ENCODE measurements at regions not wholly inside any gene's neighbourhood (a gene's known extent, or its start where the extent isn't known, plus 50 kb on each side); places are given as distances from the start of the nearest gene placed in this dataset.

DNA sequence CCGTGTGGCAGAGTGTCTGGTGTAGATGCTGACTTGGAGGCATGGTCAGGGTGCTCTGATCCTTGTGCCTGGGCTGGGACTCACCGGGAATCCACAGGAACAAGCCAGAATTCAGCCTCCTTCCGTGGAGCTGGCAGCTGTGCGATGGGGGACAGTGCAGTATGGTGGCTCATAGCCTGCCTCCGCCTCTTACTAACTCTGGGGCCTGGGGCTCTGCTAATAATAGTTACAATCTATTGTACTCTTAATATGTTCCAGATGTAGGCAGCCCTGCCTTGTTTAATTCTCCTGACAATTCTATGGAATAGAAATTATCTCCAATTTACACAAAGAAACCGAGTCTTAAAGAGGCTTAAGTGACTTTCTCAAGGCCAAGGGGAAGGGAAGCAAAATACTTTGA, 77.6 kb downstream of the PCDH1 start:
- no peak overlapping the region for H3K4me3 ChIP-seq (ENCODE audit: low read length)
- H3K27me3 ChIP-seq (ENCODE audit: control insufficient read depth, insufficient read depth, low read length): peaks cover 21% of the 10 kb centered on the region
- no peaks in the 10 kb centered on the region for H3K9me3 ChIP-seq (ENCODE audit: control insufficient read depth, low read depth, low read length)
- no peak for DNase-seq
- 60% methylated on average over 1 of the region's 6 CpGs for WGBS (ENCODE audit: insufficient coverage, low lambda C conversion rate)
- no peaks in the 10 kb centered on the region for H3K4me1 ChIP-seq (ENCODE audit: control insufficient read depth, insufficient read depth, low read length)
- H3K27ac ChIP-seq (ENCODE audit: low read length): no peak overlapping the region
- no peaks in the 10 kb centered on the region for H3K36me3 ChIP-seq (ENCODE audit: control insufficient read depth, insufficient read depth, low read length)

GRCh38 chr5:141799507-141800167, 78.6 kb downstream of the PCDH1 start:
- Histone ChIP-seq H3K4me1 (ENCODE audit: control insufficient read depth, insufficient read depth, low read length) (no peaks in the 10 kb centered on the region), H3K27ac (ENCODE audit: low read length) (no peak overlapping the region), H3K9me3 (ENCODE audit: control insufficient read depth, low read depth, low read length) (no peaks in the 10 kb centered on the region), H3K4me3 (ENCODE audit: low read length) (no peak overlapping the region), H3K36me3 (ENCODE audit: control insufficient read depth, insufficient read depth, low read length) (no peaks in the 10 kb centered on the region), H3K27me3 (ENCODE audit: control insufficient read depth, insufficient read depth, low read length) (peaks cover 11% of the 10 kb centered on the region)
- WGBS (ENCODE audit: insufficient coverage, low lambda C conversion rate): 45% methylated on average over 2 of the region's 7 CpGs
- DNase-seq: no peak

- H3K27ac ChIP-seq (ENCODE audit: low read length): no peak overlapping the region
- whole genome bisulfite sequencing (ENCODE audit: insufficient coverage, low lambda C conversion rate): no CpG with 5 or more reads among the region's 1 CpG
- H3K4me3 ChIP-seq (ENCODE audit: low read length): no peak overlapping the region
- no peaks in the 10 kb centered on the region for H3K27me3 ChIP-seq (ENCODE audit: control insufficient read depth, insufficient read depth, low read length)
- no peaks in the 10 kb centered on the region for H3K9me3 ChIP-seq (ENCODE audit: control insufficient read depth, low read depth, low read length)
- DNase-seq: no peak
- no peaks in the 10 kb centered on the region for H3K4me1 ChIP-seq (ENCODE audit: control insufficient read depth, insufficient read depth, low read length)
- H3K36me3 ChIP-seq (ENCODE audit: control insufficient read depth, insufficient read depth, low read length): no peaks in the 10 kb centered on the region
Measured at GRCh38 chr5:141797425-141797824, 80.8 kb downstream of the PCDH1 start.

DNA sequence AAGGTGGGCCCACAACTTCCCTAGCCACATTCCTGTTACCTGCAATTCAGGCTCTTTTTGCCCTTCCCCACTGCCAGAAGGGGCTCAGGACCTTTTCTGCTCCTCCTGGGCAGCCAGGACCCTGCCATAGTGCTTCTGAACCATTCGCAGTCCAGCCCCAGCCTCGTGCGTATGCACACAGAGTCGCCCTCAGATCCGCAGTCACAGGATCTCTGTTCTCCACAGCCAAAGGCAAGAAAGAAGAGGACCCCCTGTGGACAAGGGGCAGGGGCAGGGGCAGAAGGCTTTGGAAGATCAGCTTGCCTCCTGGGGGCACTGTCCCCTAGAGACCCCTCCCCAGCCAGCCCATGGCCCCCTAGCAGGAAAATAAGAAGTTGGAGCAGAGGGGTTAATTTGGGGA, 82.8 kb downstream of the PCDH1 start:
- H3K27ac ChIP-seq (ENCODE audit: low read length): no peak overlapping the region
- no peaks in the 10 kb centered on the region for H3K36me3 ChIP-seq (ENCODE audit: control insufficient read depth, insufficient read depth, low read length)
- no peak for DNase-seq
- H3K9me3 ChIP-seq (ENCODE audit: control insufficient read depth, low read depth, low read length): no peaks in the 10 kb centered on the region
- H3K4me1 ChIP-seq (ENCODE audit: control insufficient read depth, insufficient read depth, low read length): no peaks in the 10 kb centered on the region
- no peaks in the 10 kb centered on the region for H3K27me3 ChIP-seq (ENCODE audit: control insufficient read depth, insufficient read depth, low read length)
- H3K4me3 ChIP-seq (ENCODE audit: low read length): no peak overlapping the region
- WGBS (ENCODE audit: insufficient coverage, low lambda C conversion rate): no CpG with 5 or more reads among the region's 5 CpGs

GRCh38 chr5:141793881-141794280, 84.3 kb downstream of the PCDH1 start:
- Histone ChIP-seq H3K4me3 (ENCODE audit: low read length) (no peak overlapping the region), H3K36me3 (ENCODE audit: control insufficient read depth, insufficient read depth, low read length) (no peaks in the 10 kb centered on the region), H3K9me3 (ENCODE audit: control insufficient read depth, low read depth, low read length) (no peaks in the 10 kb centered on the region), H3K27me3 (ENCODE audit: control insufficient read depth, insufficient read depth, low read length) (no peaks in the 10 kb centered on the region), H3K4me1 (ENCODE audit: control insufficient read depth, insufficient read depth, low read length) (no peaks in the 10 kb centered on the region), H3K27ac (ENCODE audit: low read length) (no peak overlapping the region)
- DNase-seq: no peak
- 20% methylated on average over 1 of the region's 4 CpGs for WGBS (ENCODE audit: insufficient coverage, low lambda C conversion rate)

DNA sequence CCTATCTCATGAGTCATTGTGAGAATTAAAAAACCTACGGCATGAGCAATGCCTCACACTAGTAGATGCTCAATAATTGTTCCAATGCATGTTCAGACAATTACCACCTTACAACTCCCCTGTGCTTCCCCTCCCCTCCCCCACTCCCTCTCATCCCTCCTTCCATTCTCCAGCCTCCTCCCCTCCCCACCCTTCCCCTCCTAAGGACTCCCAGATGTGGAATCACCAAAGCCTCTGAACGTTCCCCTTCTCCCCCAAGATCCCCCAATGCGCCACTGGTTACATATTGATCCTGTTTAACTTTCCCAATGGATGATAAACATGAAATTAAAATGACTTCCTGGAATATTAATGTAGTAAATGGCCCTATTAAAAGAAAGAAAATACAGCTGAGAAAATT, 84.8 kb downstream of the PCDH1 start:
- Histone ChIP-seq H3K36me3 (ENCODE audit: control insufficient read depth, insufficient read depth, low read length) (no peaks in the 10 kb centered on the region), H3K9me3 (ENCODE audit: control insufficient read depth, low read depth, low read length) (no peaks in the 10 kb centered on the region), H3K4me3 (ENCODE audit: low read length) (no peak overlapping the region), H3K27ac (ENCODE audit: low read length) (no peak overlapping the region), H3K4me1 (ENCODE audit: control insufficient read depth, insufficient read depth, low read length) (no peaks in the 10 kb centered on the region), H3K27me3 (ENCODE audit: control insufficient read depth, insufficient read depth, low read length) (peaks cover 1% of the 10 kb centered on the region)
- WGBS (ENCODE audit: insufficient coverage, low lambda C conversion rate): 61% methylated on average over 2 of the region's 3 CpGs
- DNase-seq: no peak

- WGBS (ENCODE audit: insufficient coverage, low lambda C conversion rate): no CpG with 5 or more reads among the region's 3 CpGs
- peaks cover 2% of the 10 kb centered on the region for H3K27me3 ChIP-seq (ENCODE audit: control insufficient read depth, insufficient read depth, low read length)
- H3K36me3 ChIP-seq (ENCODE audit: control insufficient read depth, insufficient read depth, low read length): no peaks in the 10 kb centered on the region
- H3K4me1 ChIP-seq (ENCODE audit: control insufficient read depth, insufficient read depth, low read length): peaks cover 4% of the 10 kb centered on the region
- no peak overlapping the region for H3K27ac ChIP-seq (ENCODE audit: low read length)
- H3K9me3 ChIP-seq (ENCODE audit: control insufficient read depth, low read depth, low read length): no peaks in the 10 kb centered on the region
- no peak overlapping the region for H3K4me3 ChIP-seq (ENCODE audit: low read length)
- DNase-seq: no peak
Measured at GRCh38 chr5:141790630-141791029, 87.6 kb downstream of the PCDH1 start.

GRCh38 chr5:141789330-141789729, 88.9 kb downstream of the PCDH1 start:
- Histone ChIP-seq H3K27ac (ENCODE audit: low read length) (no peak overlapping the region), H3K4me1 (ENCODE audit: control insufficient read depth, insufficient read depth, low read length) (peaks cover 12% of the 10 kb centered on the region), H3K4me3 (ENCODE audit: low read length) (no peak overlapping the region), H3K36me3 (ENCODE audit: control insufficient read depth, insufficient read depth, low read length) (no peaks in the 10 kb centered on the region), H3K9me3 (ENCODE audit: control insufficient read depth, low read depth, low read length) (no peaks in the 10 kb centered on the region), H3K27me3 (ENCODE audit: control insufficient read depth, insufficient read depth, low read length) (peaks cover 2% of the 10 kb centered on the region)
- DNase-seq: no peak
- WGBS (ENCODE audit: insufficient coverage, low lambda C conversion rate): 40% methylated on average over 2 of the region's 5 CpGs

DNA sequence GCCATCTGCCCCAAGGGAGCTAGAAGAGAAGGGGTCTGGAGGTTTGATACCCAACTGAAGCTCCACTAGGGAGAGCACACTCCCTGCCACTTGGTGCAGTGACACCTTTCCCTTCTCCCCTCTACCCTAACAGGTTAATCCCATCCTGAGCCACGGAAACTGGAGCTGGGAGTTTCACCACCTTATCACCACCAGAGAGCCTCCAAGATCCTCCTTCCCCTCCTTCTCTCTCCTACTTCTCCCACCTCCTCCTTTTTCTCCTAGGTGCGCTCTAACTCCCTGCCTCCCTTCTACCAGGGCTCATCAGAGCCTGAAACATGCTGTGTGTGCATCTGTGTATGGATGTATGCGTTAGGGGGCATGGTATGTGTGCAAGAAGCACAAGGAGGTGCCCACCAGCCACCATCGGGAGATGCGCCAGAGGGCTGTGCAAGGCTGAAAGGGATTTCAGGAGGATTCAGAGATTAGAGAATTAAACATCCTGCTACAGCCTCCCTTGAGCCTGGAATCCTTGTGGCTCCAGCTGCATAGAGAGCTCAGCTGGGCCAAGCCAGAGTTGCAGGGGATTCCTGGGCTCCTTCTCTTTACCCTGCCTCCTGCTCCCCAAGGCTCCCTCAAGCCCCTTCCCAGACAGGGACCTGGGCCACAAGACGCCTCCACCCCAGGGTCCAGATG, 89.8 kb downstream of the PCDH1 start:
- no peak overlapping the region for H3K4me3 ChIP-seq (ENCODE audit: low read length)
- DNase-seq: no peak
- WGBS (ENCODE audit: insufficient coverage, low lambda C conversion rate): no CpG with 5 or more reads among the region's 6 CpGs
- no peak overlapping the region for H3K27ac ChIP-seq (ENCODE audit: low read length)
- peaks cover 12% of the 10 kb centered on the region for H3K4me1 ChIP-seq (ENCODE audit: control insufficient read depth, insufficient read depth, low read length)
- H3K36me3 ChIP-seq (ENCODE audit: control insufficient read depth, insufficient read depth, low read length): no peaks in the 10 kb centered on the region
- H3K9me3 ChIP-seq (ENCODE audit: control insufficient read depth, low read depth, low read length): no peaks in the 10 kb centered on the region
- H3K27me3 ChIP-seq (ENCODE audit: control insufficient read depth, insufficient read depth, low read length): peaks cover 2% of the 10 kb centered on the region

GRCh38 chr5:141787376-141787775, 90.8 kb downstream of the PCDH1 start:
- Histone ChIP-seq H3K9me3 (ENCODE audit: control insufficient read depth, low read depth, low read length) (no peaks in the 10 kb centered on the region), H3K4me3 (ENCODE audit: low read length) (no peak overlapping the region), H3K27me3 (ENCODE audit: control insufficient read depth, insufficient read depth, low read length) (peaks cover 2% of the 10 kb centered on the region), H3K36me3 (ENCODE audit: control insufficient read depth, insufficient read depth, low read length) (no peaks in the 10 kb centered on the region), H3K27ac (ENCODE audit: low read length) (no peak overlapping the region), H3K4me1 (ENCODE audit: control insufficient read depth, insufficient read depth, low read length) (peaks cover 12% of the 10 kb centered on the region)
- no peak for DNase-seq
- WGBS (ENCODE audit: insufficient coverage, low lambda C conversion rate): no CpG with 5 or more reads among the region's 3 CpGs

GRCh38 chr5:141786700-141787099, 91.5 kb downstream of the PCDH1 start:
- WGBS (ENCODE audit: insufficient coverage, low lambda C conversion rate): no CpG with 5 or more reads among the region's 3 CpGs
- H3K4me3 ChIP-seq (ENCODE audit: low read length): no peak overlapping the region
- no peaks in the 10 kb centered on the region for H3K36me3 ChIP-seq (ENCODE audit: control insufficient read depth, insufficient read depth, low read length)
- H3K4me1 ChIP-seq (ENCODE audit: control insufficient read depth, insufficient read depth, low read length): peaks cover 12% of the 10 kb centered on the region
- H3K9me3 ChIP-seq (ENCODE audit: control insufficient read depth, low read depth, low read length): no peaks in the 10 kb centered on the region
- DNase-seq: no peak
- H3K27ac ChIP-seq (ENCODE audit: low read length): no peak overlapping the region
- H3K27me3 ChIP-seq (ENCODE audit: control insufficient read depth, insufficient read depth, low read length): peaks cover 2% of the 10 kb centered on the region

Data from large intestine (tissue), 3 donors.